ENCODE measurements at regions not wholly inside any gene's neighbourhood (a gene's known extent, or its start where the extent isn't known, plus 50 kb on each side); places are given as distances from the start of the nearest gene placed in this dataset.
"Not testable (repeated sequence)": the region's sequence is repeated elsewhere in the genome, so short reads cannot be mapped to it uniquely, and the experiment has no call there.

DNA sequence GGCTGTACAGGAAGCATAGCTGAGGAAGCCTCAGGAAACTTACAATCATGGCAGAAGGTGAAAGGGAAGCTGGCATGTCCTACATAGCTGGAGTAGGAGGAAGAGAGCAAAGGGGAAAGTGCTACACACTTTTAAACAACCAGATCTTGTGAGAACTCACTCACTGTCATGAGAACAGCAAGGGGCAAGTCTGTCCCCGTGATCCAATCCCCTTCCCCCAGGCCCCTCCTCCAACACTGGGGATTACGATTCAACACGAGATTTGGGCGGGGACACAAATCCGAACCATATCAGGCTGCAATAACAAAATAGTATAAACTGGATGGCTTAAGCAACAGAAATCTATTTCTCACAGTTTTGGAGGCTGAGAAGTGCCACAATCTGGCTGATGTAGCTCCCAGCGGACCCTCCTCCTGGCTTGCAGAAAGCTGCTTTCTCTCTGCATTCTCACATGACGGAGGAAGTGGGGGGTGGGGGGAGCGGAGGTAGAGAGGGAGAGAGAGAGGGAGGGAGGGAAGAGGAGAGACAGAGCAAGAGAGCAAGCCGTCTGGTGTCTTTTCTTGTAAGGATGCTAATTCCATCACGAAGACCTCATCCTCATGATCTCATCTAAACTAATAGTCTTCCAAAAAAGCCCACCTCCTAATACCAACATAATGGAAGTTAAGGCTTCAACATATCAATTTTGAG is 72.9 kb downstream of the NPIPA7 start:
- TF ChIP-seq, protein P1, sequence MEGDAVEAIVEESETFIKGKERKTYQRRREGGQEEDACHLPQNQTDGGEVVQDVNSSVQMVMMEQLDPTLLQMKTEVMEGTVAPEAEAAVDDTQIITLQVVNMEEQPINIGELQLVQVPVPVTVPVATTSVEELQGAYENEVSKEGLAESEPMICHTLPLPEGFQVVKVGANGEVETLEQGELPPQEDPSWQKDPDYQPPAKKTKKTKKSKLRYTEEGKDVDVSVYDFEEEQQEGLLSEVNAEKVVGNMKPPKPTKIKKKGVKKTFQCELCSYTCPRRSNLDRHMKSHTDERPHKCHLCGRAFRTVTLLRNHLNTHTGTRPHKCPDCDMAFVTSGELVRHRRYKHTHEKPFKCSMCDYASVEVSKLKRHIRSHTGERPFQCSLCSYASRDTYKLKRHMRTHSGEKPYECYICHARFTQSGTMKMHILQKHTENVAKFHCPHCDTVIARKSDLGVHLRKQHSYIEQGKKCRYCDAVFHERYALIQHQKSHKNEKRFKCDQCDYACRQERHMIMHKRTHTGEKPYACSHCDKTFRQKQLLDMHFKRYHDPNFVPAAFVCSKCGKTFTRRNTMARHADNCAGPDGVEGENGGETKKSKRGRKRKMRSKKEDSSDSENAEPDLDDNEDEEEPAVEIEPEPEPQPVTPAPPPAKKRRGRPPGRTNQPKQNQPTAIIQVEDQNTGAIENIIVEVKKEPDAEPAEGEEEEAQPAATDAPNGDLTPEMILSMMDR (IDR thresholded peaks at IDR 0.05), result not testable (repeated sequence)
- not testable (repeated sequence) for TF ChIP-seq POLR2A (IDR thresholded peaks at IDR 0.05)

Data from testis (tissue), 2 donors.